GM19395 (cell line): ENCODE measurements at regions not wholly inside any gene's neighbourhood (a gene's known extent, or its start where the extent isn't known, plus 50 kb on each side); places are given as distances from the start of the nearest gene placed in this dataset.
"Not testable (repeated sequence)": the region's sequence is repeated elsewhere in the genome, so short reads cannot be mapped to it uniquely, and the experiment has no call there.

Experiments used
- ATAC-seq: cut with Tn5 transposase; IDR thresholded peaks from one replicate; pipeline ENCODE4 v1.9.1; 2021; ENCODE audit warnings: mild to moderate bottlenecking, moderate library complexity; ENCODE audit not compliant: unreplicated experiment

DNA sequence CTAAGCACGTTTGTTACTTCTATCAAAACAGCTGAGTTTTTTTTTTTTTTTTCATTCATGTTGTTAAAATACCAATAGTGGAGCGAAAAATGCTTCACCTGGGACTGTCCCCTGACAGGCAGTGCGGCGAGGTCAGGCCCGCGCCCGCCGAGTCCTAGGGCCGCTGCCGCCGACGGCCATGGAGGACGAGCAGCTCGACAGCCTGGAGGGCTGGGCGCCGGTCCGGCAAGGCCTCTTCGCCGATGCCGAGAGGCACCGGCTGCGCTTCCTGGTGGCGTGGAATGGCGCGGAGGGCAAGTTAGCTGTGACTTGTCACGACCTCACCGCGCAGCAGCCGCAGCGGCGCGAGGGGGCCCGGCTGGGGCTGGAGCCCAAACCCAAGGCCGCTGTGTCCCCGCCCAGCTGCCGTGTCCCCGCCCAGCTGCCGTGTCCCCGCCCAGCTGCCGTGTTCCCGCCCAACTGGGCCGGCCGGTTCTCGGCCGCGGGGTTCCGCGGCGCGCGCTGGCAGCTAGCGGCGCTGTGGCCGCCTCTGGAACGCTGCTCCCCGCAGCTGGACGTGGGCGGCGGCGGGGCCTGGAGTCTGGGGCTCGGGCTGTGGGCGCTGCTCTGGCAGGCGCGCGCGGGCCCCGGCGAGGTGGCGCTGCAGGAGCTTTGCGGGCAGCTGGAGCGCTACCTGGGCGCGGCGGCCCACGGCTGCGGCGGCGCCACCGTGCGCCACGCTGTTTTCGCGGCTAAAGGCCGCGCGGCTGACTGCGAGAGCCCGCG is 56.7 kb upstream of the GOLGA8R start:
- ATAC-seq = peak; percentile 90

DNA sequence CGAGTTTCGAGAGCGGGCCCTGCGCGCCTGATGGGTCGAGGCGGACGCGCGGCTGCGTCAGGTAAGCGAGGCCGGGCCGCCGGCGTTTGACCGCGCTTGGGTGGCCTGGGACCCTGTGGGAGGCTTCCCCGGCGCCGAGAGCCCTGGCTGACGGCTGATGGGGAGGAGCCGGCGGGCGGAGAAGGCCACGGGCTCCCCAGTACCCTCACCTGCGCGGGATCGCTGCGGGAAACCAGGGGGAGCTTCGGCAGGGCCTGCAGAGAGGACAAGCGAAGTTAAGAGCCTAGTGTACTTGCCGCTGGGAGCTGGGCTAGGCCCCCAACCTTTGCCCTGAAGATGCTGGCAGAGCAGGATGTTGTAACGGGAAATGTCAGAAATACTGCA is 57.3 kb upstream of the GOLGA8R start:
- ATAC-seq = peak; percentile 12

DNA sequence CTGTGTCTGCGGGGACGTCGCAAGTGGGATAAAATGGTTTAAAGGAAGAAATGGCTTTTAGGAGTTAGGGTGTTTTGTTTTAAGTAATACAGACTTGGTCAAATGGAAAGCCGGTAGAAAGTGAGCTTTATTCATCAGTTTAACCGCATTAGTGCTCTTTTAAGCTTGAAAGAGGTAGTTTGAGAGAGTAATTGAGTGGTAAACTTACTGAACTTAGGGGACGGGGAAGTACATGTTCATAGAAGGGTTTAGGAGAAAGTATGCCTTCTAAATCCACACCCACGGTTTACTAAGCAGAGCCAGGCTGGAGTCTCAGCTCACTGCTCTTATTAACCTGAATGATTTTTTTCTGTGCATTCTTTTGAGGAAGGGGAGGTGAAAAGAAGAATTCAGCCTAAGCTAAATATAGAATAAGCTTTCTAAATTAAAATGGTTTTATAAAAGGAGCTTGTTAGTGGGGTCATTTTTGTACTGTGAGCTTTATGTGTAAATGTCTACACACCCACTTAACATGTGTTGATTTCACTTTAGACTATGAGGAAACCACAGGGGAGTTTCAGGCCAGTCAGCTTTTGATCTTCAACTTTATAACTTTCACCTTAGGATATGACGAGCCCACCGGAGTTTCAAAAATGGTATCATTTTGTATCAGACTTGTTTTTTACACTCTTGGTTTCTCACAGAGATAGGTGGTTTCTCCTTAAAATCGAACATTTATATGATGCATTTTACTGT is 57.9 kb upstream of the GOLGA8R start:
- not testable (repeated sequence) for ATAC-seq

DNA sequence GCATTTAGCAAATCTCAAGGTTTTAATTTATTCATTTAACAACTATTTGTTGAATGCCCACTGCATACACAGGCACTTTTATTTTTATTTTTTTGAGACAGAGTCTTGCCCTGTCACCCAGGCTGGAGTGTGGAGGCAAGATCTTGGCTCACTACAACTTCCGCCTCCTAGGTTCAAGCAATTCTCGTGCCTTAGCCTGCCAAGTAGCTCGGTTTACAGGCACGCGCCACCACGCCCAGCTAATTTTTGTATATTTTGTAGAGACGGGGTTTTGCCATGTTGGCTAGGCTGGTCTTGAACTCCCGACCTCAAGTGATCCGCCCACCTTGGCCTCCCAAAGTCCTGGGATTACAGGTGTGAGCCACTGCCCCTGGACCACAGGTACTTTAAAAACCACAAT is 67.0 kb upstream of the GOLGA8Q start:
- ATAC-seq = not testable (repeated sequence)

DNA sequence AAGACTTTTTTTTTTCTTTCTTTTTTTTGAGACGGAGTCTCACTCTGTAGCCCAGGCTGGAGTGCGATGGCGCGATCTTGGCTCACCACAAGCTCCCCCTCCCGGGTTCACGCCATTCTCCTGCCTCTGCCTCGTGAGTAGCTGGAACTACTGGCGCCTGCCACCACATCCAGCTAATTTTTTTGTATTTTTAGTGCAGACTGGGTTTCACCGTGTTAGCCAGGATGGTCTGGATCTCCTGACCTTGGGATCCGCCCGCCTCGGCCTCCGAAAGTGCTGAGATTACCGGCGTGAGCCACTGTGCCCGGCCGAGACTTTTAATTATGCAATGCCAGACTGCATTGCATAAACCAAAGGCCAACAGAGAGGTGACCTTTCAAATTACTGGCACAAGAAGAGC is 62.6 kb upstream of the GOLGA8Q start:
- not testable (repeated sequence) for ATAC-seq

DNA sequence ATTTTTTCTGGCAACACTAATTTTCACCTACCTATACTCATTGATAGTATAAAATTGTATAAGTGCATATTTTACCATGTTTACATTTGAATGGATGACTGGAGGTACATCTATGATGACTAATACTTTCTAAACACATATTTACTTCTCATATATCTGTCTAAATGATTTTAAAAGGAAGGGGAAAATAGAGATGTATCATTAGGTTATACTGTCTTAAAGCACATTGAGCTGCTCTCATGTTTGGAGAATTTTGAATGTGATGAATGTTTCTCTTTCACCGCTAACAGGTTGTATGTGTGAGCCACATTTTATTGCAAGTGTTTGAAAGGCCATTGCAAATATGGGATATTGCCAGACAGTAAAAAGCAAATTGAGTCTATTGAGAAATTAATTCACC is 61.5 kb upstream of the GOLGA8Q start:
- ATAC-seq = not testable (repeated sequence)

DNA sequence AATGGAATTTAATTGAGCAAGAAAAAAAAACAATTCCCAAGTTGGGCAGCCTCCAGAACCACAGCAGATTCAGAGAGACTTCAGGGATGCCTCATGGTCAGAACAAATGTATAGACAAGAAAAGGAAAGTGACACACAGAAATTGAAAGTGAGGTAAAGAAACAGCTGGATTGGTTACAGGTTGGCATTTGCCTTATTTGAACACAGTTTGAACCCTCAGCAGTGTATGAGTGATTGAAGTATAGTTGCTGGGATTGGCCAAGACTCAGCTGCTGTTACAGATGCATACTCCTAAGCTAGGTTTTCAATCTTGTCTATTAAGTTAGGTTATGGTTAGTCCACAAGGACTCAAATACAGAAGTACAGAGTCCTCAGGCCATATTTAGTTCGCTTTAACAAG is 57.9 kb upstream of the GOLGA8Q start:
- not testable (repeated sequence) for ATAC-seq

DNA sequence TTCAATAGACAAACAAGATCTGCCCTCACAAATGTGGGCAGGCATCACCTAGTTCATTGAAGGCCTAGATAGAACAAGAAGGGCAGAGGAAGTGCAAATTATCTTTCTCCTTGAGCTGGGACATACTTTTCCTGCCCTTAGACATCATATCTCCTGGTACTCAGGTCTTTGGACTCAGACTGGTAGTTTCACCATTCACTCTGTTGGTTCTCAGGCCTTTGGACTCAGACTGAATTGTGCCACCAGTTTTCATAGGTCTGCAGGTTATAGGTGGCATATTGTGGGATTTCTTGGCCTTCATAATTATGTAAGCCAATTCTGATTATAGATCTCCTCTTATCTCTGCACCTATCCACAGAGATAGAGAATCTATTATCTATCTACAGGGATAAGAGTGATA is 54.6 kb upstream of the GOLGA8Q start:
- ATAC-seq = not testable (repeated sequence)

DNA sequence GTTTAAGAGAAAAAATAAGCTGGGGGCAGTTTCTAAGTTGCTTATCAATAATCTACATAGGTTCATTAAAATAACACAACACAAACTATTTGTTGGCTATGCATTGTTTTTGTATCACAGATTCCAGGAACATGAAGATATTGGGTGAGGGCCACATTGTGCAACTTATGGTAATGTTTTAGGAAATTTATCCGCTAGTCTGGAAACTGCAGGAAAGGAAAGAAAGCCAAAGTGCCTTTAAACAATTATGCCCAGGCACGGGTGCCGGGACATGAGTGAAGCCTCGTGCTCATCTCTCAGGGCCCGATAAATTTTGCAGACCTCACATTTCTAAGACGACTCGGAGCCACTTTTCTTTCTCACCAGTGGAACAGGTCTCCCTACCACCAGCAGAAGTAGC is 52.6 kb upstream of the GOLGA8Q start:
- not testable (repeated sequence) for ATAC-seq

DNA sequence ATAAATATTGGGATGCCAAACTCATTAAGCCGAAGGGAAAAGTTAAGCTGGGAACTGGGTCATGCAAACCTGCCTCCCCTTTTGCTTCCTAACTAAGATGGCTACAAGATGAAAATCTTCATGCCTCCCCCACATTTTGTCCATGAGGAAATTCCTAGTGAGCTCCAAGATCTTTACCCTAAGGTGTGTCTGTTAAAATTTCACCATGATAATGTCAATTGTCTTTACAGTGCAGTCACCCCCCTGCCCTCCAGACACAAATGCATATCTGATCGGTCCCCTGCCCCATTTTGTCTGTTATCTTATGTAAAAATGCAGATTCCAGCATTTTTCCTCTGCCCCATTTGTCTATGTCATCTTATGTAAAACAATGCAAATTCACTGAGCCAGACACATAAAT is 51.3 kb upstream of the GOLGA8Q start:
- not testable (repeated sequence) for ATAC-seq
